ENCODE measurements at regions not wholly inside any gene's neighbourhood (a gene's known extent, or its start where the extent isn't known, plus 50 kb on each side); places are given as distances from the start of the nearest gene placed in this dataset.
"Not testable (repeated sequence)": the region's sequence is repeated elsewhere in the genome, so short reads cannot be mapped to it uniquely, and the experiment has no call there.

DNA sequence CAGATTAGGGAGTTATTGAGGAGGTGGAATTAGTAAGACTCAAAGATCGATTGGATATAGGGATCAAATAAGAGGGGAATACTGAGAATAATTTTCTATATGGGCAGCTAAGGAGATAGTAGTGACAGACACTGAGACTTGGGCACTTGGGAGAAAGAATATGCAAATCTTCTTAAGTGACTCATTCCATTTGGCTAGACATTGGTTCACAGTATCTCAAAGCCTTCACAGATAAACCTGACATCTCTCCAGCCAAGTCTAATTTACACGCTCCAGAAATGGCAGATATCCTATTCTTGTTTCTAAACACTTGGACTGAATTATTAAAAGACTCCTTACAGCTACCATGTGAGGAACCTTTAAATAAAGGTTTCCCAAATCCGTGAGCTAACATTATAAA, 104.6 kb upstream of the ADAMTS9 start:
- DNase-seq, result no peak

DNA sequence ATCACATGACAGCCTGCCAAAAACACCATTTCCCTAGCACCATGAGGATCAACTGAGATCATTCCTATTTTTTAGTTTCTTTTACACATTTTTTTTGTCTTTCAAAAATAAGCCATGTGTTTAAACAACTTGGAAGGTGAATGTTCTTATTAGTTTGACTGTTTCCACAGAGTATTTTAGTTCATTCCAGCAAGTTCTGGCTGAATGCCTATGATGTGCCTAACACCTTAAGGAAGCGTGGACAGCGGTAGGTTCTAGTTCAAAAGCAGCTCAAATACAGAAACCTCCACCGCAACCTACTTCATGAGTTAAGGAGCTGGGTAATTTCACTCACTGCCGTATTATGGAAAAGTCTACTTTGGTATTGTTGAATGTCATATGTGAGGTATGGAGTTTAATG, 101.3 kb upstream of the ADAMTS9 start:
- no peak for DNase-seq

DNA sequence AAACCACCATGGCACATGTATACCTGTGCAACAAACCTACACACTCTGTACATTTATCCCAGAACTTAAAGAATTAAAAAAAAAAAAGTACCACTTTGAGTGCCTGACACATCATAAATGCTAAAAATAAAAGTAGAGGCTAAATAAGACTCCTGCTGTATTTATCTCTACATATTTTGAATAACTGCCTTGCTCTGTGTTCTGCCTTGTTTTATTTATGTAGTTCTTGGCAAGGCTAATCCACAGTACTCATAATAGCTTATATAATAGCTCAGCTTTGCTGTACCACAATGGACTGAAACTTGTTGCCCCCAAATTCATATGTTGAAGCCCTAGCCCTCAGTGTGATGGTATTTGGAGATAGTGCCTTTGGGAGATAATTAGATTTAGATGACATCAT, 95.4 kb upstream of the ADAMTS9 start:
- DNase-seq, result no peak

DNA sequence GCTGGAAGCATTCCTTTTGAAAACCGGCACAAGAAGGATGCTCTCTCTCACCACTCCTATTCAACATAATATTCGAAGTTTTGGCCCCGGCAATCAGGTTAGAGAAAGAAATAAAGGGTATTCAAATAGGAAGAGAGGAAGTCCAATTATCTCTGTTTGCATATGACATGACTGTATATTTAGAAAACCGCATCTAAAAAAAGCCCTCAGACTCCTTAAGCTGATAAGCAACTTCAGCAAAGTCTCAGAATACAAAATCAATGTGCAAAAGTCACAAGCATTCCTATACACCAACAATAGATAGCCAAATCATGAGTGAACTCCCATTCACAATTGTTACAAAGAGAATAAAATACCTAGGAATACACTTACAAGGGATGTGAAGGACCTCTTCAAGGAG, 93.1 kb upstream of the ADAMTS9 start:
- not testable (repeated sequence) for DNase-seq

DNA sequence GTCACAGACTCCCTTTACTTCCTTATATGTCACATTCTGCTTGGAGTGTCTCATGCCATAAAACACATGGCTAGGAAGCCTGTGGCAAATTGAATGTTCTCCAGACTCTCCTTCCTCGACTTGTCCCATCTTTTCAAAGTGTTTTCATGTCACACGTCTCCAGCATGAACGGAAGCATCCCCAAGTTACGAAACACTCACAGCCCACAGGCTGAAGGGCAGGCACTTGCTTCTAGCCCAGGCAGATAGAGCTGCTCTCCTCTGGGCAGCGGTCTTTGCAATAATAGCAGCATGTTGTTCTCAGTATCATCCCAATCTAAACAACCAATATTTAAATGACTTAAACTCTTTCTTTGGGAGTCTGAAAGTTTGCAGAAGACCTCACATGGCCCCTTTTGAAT, 85.3 kb upstream of the ADAMTS9 start:
- DNase-seq, result no peak

DNA sequence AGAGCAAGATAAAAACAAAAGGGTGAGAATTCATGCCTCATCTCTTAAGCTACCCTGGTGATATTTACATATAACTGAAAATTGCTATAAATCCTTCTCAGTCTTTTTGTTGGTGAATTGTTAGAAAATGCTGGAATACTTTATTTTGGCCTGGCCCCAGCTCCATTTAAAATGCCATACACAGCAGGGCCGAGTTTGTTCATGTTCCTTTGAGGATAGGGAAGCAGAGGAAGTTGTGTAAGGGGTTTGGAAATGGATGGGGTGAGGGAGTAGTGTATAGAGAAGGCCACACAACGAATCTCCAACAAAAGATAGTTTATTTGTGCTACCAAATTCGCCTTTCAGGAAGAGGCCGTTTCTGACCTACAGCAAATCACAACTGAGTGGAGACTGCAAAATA, 78.6 kb upstream of the ADAMTS9 start:
- DNase-seq, result no peak

DNA sequence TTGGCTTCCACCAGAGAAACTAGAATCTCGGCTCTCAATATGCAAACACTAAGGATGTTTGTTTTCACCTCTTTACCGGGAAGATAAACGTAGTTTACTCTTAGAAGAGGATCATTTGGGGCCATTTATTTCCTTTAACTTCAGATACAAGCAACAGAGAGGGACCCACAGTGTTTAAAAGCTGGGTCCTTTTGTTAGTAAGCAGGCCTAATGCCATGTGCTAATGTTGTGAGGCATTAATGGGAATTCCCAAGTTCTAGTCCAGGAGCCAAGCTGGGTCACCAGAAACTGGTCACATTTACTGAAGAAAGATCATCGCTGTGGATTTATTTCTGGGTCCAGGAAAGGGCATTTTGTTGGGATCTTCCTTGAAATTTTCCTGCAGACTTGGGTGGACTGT, 78.1 kb upstream of the ADAMTS9 start:
- DNase-seq, result no peak

DNA sequence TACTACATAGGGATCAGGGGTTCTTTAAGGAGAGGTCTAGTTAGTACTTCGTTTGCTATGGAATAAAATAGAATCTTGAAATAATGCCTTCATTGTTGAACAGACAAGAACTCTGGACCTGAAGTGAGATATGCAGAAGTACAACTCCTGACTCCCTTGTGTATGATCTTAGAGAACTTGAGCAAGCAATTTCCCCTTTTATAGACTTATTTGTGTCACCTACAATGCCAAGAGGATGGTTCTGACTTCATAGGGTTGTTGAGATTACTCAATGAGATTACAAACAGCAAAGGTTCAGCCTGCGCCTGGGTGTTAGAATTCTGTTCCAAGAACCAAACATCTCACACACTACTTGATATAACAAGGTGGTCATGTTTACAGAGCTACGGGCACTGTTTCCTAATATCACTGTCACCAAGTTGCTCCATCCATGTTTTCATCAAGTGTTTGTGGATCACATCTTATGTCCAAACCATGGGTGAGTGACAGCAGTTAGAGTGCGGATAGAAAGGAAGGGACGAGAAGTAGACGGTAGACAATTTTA, 76.7 kb upstream of the ADAMTS9 start:
- no peak for DNase-seq

DNA sequence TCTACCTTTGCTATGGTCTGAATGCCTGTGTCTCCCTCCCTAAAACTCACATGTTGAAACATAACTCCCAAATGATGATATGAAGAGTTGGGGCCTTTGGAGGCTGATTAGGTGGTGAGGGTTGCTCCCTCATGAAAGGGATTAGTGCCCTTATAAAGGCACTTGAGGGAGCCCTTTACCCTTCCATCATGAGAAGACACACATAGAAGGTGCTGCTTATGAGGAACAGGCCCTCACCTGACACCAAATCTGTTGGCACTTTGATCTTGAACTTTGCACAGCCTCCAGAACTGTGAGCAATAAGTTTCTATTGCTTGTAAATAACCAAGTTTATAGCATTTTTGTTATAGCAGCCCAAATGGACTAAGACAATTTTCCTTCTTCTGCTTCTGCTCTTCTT, 76.2 kb upstream of the ADAMTS9 start:
- DNase-seq, result no peak

DNA sequence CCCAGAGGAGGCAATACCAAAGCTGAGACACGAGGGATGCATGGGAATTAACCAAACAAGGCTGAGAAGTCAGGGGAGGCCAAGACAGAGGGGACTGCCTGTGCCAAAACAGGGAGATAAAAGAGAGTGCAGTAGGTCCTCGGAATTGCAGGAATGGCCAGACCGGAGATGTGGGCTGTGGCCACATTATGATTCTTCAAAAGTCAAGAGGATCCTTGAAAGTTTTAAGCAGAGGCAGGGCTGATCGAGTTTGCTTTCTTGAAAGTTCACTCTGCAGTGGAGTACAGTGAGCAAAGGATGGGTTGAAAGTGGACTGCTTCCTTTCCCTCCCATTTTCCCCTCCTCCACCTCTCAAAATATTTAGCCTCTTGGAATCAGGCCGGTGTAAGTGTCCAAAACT, 73.9 kb upstream of the ADAMTS9 start:
- no peak for DNase-seq

DNA sequence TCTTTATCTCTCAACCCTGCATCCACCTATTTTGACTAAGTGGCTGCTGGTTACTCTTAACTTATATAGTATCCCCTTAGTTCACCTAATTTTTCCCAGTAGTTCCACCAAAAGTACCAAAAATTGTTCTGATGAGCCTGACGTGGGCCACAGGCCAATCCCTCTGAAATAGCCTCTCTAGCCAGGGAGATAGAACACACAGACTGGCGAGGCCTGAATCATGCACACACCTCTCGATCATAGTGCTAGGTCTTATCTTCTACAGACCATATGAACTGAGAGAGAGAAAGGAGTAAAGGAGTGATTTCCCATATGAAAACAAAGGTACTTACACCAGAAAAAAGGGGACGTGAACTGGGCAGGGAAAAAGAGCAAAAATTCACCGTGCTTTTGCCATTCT, 72.5 kb upstream of the ADAMTS9 start:
- no peak for DNase-seq

DNA sequence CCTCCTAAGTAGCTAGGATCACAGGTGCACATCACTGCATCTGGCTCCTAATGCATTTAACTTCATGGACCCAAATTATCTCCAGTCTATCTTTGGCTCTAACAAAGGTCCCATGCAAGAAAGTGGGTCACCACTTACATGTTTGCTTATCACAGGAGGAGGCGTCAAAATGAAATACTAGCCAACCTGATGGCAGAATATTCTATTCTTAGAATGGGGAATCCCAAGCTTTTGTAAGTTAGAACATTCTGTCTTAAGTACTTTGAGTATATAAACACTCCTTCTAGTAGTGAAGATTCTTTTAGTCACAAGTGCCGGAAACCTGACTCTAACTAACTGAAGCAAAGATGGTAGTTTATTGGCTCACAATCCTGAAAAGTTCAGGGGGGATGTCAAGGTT, 72.0 kb upstream of the ADAMTS9 start:
- no peak for DNase-seq

DNA sequence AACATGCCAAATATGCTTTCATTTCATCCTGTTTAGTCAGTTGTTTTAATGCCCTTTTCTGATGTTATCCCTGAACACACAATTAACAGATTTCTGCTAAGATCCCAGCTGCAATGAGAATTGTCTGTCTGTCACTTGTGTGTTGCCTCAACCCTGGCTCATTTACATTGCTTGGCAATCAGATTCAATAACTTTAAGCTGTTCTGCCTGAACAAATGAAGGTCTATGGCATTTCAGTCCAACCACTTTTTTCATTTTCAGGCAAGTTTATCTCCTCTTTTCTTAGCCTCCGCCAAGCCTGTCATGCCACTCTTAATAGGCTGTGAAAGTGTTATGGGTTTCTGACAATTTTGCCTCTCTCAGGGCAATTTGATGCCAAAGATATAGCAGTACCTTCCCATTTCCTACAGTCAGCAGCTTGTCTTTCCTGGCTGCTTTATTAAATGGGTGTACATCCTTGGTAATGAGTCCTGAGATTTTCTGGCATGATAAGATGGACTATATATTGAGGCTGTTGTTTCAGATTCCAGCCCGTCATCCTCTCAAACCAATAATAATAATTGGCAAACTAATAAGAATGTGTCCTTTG, 68.7 kb upstream of the ADAMTS9 start:
- no peak for DNase-seq

DNA sequence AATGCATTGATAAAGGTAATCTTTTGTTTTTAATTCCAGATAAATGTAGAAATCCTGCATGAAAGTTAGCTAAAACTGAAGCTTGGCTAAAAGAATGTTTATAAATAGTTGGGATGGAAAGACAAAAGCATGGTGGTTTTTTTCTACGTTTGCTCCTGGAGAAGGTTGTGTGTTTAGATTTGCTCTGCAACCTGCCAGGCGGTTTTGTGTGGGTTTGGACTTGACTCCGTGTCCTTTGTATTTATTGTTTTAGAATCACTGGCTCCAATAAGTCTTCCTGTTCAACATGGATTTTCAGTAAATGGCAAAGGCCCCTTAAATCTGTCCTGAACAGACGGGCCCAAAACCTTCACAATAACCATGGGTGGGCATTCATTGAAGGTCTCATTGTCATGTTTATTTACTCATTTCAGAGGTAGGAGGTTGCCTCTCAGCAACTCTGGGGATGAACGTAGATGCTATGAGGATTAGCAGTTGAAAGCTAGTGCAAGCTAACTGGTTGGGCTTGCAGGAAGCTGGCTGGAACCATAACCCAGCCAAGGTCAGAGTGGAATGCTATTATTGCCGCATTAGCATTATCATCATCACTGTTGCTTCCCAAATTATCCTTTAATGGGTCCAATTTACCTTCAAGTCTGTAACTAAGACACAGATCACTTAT, 60.6 kb upstream of the ADAMTS9 start:
- DNase-seq, result no peak

DNA sequence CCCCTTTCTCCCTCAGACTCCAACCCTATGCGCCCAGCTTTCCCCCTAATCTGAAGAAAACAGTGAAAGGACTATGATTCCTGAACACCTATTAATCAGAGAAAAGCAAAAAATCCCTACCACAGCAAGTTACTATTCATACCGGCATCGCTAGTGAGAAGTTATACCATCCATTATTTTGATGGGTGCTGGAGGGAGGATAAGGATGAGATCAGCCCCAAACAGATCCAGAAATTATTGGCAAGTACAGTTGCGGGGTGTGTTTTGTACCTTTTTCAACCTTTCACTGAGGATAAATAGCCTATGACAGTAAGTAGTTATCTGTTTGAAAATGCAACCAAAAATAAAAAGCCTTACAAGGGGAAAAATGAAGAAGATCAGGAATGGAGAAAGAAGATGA, 59.9 kb upstream of the ADAMTS9 start:
- no peak for DNase-seq

DNA sequence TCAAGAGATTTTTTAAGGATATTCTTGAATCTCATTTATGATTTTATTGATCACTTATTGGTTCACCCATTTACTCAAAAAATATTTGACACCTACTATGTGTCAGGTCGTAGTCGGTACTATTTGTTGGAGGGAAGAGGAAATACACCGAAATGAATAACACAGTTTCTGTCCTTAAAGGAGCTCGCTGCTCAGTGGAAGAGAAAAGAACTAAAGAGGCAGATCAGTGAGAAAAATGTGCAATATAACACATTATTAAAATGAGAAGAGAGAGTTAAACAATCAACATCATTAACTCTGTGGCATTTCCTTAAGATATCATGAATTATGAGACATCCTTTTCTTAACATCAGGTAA, 56.1 kb upstream of the ADAMTS9 start:
- no peak for DNase-seq

DNA sequence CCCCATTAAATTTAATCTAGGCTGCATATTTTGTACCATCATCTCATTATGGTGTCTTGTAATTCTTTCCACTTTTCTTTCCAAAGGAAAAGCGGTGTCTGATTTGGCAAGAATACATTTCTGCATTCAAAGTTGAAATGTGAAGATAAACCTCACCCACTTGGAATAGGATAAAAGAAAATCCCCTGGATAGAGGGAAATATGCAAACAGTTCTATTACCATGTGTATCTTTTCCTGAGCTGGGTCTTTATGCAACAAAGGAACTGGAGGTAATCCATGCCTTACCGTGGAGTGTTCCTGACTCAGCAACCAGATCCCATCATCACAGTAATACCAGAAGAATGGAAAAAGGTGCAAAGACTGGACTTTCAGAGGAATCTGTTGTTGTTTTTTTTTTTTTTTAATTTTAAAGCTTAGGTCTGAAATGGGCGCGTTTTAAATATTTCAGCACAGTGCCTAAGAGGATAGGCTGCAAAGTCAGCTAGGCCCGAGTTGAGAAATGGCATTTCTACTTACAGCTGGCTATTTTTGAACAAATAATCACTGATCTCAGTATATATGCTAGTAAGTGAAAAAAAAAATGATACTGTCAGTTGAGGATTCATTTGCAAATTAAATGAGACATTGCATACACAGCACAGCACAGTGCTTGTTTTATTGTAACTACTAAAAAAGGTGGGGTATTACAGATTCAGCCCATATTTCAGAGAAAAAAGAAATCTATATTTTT, 55.5 kb upstream of the ADAMTS9 start:
- DNase-seq, result no peak

DNA sequence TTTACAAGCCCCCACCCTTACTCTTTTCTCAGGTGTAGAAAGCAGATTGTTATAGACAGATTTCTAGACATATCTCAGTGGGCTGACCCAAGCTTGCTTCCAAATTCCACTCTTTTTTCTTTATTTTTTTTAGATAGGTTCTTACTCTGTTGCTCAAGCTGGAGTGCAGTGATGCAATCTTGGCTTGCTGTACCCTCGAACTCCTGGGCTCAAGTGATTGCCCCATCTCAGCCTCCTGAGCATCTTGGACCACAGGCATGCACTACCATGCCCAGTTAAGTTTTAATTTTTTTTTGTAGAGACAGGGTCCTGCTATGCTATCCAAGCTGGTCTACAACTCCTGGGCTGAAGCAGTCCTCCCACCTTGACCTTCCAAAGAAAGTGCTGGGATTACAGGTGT, 53.5 kb upstream of the ADAMTS9 start:
- no peak for DNase-seq

DNA sequence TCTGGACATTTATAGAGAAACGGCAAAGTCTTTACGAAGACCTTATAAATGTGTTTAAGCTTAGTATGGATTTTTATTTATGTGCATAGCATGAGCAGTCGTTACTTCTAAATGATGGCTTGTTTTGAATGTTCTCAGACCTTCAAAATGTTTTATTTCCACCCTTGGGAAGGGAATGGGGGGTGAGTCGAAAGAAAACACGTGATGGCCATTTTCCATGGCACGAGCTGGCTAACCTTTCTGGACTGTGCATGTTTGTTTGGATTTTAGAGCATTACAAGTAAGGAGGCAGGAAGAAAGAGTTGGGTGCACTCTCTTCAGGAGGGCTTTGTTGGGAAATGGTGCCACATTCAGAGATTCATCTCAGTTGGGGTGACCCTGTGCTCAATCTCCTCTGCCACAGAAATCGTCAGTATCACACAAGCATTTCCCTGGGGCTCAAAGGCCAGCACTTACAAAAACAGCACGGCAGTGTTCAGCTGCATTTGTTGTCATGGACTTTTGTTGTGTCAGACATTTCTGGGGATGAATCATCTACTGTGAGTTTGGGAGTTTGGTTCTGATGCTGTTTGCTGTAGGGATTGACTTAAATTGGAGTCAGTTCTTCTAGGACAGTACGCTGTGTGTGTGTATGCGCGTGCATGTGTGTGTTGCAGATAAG, 52.3 kb upstream of the ADAMTS9 start:
- no peak for DNase-seq
